GM19239 (cell line): ENCODE measurements at regions not wholly inside any gene's neighbourhood (a gene's known extent, or its start where the extent isn't known, plus 50 kb on each side); places are given as distances from the start of the nearest gene placed in this dataset.
"Not testable (repeated sequence)": the region's sequence is repeated elsewhere in the genome, so short reads cannot be mapped to it uniquely, and the experiment has no call there.

Experiments
- DNase-seq: peaks from one replicate; pipeline ENCODE4 v3.0.0; 2011; ENCODE audit warnings: low spot score; ENCODE audit not compliant: insufficient read length
- FAIRE-seq: peaks from 2 replicates; lab custom pipeline; 2011; peaks lifted over from hg19 to GRCh38; lab: Jason Lieb, UNC

DNA sequence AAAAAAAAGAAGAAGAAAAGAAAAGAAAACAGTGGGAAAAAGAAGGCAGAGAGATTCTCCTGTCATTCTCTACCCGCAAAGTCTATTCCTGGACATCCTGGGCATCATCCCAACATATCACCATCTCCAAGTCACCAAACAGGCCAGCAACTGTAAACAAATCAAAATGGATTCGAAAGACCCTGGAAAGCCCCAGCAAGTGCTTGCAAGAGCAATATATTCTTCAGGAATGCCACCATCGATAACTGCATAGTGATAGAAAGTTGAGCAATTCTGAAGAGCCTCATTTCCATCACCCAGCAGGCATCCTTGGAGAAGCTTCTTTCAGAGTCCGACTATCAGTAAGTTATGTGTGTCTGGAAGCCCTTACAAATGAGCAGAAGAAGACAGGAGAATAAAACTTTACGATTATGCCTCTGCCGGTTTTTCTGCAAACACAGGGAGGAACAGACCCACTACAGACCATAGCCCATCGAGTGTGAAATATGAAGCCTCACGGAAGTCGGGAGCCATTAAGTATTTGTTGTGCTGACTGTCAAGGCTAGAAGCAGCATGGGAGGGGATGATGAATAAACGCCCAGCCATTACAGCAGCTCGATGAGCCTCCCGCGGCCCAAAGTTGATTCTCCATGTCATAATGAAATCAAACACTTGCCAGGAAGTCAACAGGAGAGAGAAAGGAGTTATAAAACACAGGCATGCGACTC is 64.5 kb upstream of the SEC14L1 start:
- DNase-seq (no peak), FAIRE-seq (no peak)

DNA sequence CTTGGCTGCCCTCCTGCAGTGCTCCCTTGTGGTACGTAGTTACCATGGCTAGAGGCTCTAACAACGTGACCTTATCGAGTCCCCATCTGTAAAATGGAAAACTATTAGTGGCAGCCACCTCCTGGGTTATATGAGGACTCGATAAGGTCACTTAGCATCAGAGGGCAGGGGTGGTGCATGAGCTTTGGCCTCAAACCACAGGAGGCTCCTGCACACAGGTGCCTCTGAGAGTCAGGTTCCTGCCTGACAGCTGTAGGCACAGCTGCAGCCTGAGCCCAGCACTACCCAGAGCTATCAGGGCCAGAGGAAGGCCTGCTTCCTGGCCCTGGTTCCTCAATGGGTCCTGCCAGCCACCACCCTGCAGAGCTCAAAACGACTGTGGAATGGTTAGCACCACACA is 57.2 kb upstream of the SEC14L1 start:
- no peak for FAIRE-seq
- DNase-seq = no peak

DNA sequence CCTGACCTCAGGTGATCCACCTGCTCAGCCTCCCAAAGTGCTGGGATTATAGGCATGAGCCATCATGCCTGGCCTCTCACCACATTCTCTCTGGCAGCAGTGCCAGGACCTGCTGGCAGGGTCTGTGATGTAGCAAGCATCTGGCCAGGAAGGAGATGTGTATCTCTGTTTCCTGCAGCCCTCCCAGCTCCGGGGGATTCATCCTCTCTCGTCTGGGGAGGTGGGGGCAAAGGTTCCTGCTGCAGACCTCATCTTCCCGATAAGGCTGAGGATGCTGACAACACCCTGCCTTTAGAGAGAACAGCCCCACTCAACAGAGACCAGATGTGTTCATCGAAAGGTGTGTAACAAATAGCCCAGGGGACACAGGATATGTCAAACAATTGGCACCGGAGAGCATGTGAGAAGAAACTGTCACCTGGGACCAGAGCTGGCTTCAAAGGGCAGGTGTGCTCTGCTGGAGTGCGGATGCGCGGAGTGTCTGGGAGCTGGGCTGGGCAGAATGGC is 54.8 kb upstream of the SEC14L1 start:
- DNase-seq = no peak
- no peak for FAIRE-seq

DNA sequence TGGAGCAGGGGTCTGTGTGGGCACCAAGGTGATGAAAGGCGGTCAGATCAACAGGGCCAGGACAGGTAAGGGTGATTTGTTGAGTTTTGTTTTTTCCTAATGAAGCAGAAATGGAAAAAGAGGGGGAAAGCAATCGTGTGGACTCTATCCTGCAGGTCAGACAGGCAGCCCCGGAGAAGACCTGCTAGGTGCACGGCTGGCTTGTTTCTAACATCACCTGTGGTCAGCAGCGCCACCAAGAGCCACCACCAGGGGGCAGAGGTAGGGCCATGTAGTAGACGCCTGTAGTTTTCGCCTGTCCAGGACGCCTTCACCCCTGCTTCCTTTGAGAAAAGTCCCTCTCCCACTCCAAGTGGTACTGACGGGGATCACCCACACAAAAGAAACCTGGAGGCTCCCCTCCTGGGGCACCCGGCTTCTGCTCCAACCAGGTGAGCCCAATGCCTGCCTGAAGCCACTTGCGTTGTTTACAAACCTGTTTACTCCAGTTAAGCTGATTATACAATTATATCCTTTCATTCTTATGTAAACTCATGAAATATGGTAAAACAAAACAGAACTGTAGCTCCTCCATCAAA is 54.2 kb upstream of the SEC14L1 start:
- DNase-seq (peak; percentile 59), FAIRE-seq (peak; percentile 90)

DNA sequence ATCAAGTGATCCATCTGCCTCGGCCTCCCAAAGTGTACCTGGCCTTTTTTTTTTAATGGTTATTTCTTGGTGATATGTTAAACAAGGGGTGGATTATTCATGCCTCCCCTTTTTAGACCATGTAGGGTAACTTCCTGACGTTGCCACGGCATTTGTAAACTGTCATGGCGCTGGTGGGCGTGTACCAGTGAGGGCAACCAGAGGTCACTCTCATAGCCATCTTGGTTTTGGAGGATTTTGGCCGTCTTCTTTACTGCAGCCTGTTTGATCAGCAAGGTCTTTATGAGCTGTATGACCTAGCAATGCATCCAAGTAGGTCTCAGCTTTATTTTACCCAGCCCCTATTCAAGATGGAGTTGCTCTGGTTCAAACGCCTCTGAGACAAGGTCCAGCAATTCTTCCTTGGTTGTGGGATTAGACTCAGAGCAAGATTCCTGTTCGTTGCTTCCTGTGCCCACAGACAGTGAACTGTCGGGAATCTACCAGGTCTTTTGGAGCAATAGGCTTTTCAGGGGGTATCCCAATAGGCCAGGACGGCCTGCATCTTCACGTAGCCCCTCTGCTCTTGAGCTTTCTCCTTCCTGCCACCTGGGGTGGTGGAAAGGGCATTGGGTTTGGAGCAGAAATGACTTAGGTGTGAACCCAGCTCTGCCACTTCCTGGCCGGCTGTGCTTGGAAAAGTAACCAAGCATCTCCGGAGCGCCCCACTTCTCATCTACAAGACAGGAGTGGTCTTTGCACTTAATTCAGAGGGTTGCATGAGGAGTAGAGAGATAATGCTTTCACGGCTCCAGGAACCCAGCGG is 52.9 kb upstream of the SEC14L1 start:
- FAIRE-seq (no peak), DNase-seq (no peak)

DNA sequence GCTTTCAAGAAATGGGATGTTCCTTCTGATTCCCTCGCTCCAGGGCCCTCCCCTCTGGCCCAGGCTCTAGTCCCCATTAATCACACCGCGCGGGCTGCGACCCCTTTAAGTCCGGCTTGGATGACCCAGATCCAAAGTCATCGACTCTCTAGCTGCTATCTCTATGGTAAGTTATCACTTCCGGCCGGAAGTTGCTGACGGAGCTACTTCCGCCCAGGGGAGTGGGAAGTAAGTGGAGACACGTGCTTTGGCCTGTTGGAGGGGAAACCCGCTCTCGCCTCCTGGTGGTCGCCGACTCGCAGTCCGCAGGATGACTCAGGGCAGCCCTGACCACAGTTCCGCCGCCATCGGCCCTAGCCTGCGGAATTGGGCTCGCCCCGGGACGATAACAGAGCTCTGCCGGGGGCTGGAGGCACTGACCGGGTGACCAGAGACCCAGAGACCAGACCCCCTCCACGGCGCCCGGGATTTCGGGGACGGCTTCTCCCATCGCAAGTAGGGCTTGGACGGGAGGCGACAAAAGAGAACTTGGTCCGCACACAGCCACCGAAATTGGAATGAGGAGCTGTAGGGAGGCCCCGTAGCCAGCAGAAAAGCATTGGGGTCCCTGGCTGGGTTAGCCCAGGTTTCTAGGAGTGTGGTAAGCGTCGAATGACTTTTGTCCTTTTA is 52.2 kb upstream of the SEC14L1 start:
- FAIRE-seq = peak; percentile 97
- DNase-seq = peak; percentile 87

DNA sequence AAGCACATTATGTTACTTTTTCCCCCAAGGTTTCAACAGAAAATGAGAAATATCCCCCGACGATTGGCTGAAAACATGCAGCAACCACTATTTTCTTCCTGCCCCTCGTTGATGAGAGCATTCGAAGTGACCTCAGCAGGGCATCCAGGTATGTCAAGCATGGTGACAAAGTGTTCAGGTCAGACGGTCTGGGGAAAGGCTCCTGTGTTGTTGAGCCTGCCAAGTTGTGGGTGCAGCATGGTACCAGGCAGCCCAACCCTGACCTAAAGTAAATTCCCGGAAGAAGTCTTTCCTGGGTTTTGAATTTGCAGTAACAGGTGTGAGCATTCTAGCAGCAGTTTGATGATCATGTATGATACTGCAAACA is 51.7 kb upstream of the SEC14L1 start:
- FAIRE-seq = no peak
- DNase-seq = no peak

DNA sequence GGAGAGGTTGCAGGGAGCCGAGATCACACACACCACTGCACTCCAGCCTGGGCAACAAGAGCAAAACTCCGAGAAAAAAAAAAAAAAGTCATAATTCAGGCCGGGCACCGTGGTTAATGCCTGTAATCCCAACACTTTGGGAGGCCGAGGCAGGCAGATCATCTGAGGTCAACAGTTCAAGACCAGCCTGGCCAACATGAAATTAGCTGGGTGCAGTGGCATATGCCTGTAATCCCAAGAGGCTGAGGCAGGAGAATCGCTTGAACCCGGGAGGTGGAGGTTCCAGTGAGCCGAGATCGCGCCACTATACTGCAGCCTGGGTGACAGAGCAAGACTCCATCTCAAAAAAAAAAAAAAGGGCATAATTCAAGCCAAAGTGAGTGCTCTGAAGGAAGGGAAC is 50.8 kb upstream of the SEC14L1 start:
- not testable (repeated sequence) for FAIRE-seq, DNase-seq

DNA sequence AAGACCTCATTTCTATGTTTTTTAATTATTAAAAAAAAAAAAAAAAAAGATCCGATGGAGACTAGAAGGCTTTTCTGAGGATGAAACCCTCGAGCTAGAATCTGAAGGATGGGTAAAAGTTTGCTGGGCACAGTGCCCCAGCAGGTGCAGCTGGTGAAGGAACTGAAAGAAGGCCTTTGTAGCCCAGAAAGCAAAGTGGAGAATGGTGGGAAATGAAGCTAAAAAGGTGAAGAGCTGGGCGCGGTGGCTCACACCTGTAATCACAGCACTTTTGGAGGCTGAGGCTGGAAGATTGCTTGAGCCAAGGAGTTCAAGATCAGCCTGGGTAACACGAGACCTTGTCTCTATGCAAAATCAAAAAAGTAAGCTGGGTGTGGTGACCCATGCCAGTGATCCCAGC is 50.3 kb upstream of the SEC14L1 start:
- no peak for FAIRE-seq
- DNase-seq = no peak
